ENCODE measurements at regions not wholly inside any gene's neighbourhood (a gene's known extent, or its start where the extent isn't known, plus 50 kb on each side); places are given as distances from the start of the nearest gene placed in this dataset.

DNA sequence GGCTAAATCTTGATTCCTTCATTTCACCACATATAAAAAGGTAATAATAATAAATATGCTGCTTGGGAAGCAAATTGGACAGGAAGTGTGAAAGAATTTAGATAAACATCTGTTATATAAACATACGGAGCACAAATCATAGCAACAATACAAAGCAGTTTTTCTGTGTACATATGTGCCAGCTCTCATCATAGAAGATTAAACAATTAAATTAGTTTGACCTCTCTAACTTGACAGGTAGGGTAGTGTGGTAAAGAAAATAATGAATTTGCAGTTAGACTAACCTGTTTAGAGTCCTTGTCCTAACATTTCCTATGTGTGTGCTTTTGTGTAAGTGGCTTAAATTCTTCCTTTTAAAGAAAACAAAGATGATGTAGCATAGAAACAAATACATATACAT lies 995.7 kb upstream of the TENM4 start:
- Histone ChIP-seq H2AFZ (ENCODE audit: low read length) (no peak overlapping the region), H3K4me1 (ENCODE audit: insufficient read depth, low read length) (no peaks in the 10 kb centered on the region), H3T11ph (ENCODE audit: low read length) (no peak overlapping the region), H4K5ac (ENCODE audit: insufficient read length, low read depth, low read length) (no peak overlapping the region), H3K18ac (ENCODE audit: insufficient read length, low read depth, low read length) (no peak overlapping the region), H2BK12ac (ENCODE audit: insufficient read length, low read depth, low read length) (no peak overlapping the region), H4K8ac (replicated peaks; ENCODE audit: insufficient read length, low read depth, low read length) (no peak overlapping the region), H2BK120ac (ENCODE audit: low read depth, low read length, poor library complexity, severe bottlenecking) (no peak overlapping the region), H3K4me2 (ENCODE audit: insufficient read depth, insufficient read length, low read length) (no peak overlapping the region), H3K23ac (ENCODE audit: insufficient read length, low read depth, low read length) (no peak overlapping the region), H3K4ac (ENCODE audit: low read depth, low read length) (no peak overlapping the region), H3K79me2 (ENCODE audit: insufficient read depth, low read length) (no peaks in the 10 kb centered on the region), H2BK20ac (ENCODE audit: low read depth, low read length, poor library complexity, severe bottlenecking) (no peak overlapping the region), H4K20me1 (ENCODE audit: control insufficient read depth, insufficient read depth, insufficient read length) (no peaks in the 10 kb centered on the region), H4K91ac (ENCODE audit: insufficient read length, low read depth, low read length) (no peak overlapping the region), H2BK15ac (ENCODE audit: low read depth, low read length) (no peak overlapping the region), H3K56ac (ENCODE audit: insufficient read length, low read depth, low read length) (no peak overlapping the region), H3K23me2 (ENCODE audit: insufficient read length, low read depth, low read length, poor library complexity, severe bottlenecking) (no peaks in the 10 kb centered on the region), H2AK5ac (ENCODE audit: insufficient read length, low read length) (no peak overlapping the region), H3K14ac (ENCODE audit: insufficient read depth, low read length) (no peak overlapping the region), H3K9ac (ENCODE audit: extremely low read depth, insufficient read length, low read length) (no peak overlapping the region), H3K27me3 (ENCODE audit: insufficient read depth, low read length) (no peaks in the 10 kb centered on the region), H2BK5ac (ENCODE audit: insufficient read length, low read length) (no peak overlapping the region), H3K27ac (ENCODE audit: insufficient read length, low read depth, low read length) (no peak overlapping the region), H3K79me1 (ENCODE audit: insufficient read depth, low read depth, low read length, poor library complexity, severe bottlenecking) (no peaks in the 10 kb centered on the region), H3K9me3 (ENCODE audit: control insufficient read depth, low read depth, low read length) (no peaks in the 10 kb centered on the region)
- H3K4me1 Mint-ChIP-seq = no peaks in the 10 kb centered on the region
- TF ChIP-seq, protein P1, sequence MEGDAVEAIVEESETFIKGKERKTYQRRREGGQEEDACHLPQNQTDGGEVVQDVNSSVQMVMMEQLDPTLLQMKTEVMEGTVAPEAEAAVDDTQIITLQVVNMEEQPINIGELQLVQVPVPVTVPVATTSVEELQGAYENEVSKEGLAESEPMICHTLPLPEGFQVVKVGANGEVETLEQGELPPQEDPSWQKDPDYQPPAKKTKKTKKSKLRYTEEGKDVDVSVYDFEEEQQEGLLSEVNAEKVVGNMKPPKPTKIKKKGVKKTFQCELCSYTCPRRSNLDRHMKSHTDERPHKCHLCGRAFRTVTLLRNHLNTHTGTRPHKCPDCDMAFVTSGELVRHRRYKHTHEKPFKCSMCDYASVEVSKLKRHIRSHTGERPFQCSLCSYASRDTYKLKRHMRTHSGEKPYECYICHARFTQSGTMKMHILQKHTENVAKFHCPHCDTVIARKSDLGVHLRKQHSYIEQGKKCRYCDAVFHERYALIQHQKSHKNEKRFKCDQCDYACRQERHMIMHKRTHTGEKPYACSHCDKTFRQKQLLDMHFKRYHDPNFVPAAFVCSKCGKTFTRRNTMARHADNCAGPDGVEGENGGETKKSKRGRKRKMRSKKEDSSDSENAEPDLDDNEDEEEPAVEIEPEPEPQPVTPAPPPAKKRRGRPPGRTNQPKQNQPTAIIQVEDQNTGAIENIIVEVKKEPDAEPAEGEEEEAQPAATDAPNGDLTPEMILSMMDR (conservative IDR thresholded peaks at IDR 0.05) = no peak
- H3K9me3 Mint-ChIP-seq = no peaks in the 10 kb centered on the region
- no peaks in the 10 kb centered on the region for H3K36me3 Mint-ChIP-seq (ENCODE audit: insufficient read depth in 1 of 3, low read depth in 3 of 3)
- no peak for DNase-seq
- no peak overlapping the region for H3K27ac Mint-ChIP-seq
- no peak overlapping the region for H3K4me3 Mint-ChIP-seq
- WGBS (ENCODE audit: extremely low coverage, insufficient read length, low lambda C conversion rate) = no CpG with 5 or more reads among the region's 1 CpG
- no peaks in the 10 kb centered on the region; the same call in 1 of the 2 replicates for H3K27me3 Mint-ChIP-seq (ENCODE audit: low read depth)

Measured in H9 (cell line).